ENCODE measurements at regions not wholly inside any gene's neighbourhood (a gene's known extent, or its start where the extent isn't known, plus 50 kb on each side); places are given as distances from the start of the nearest gene placed in this dataset.
"Not testable (repeated sequence)": the region's sequence is repeated elsewhere in the genome, so short reads cannot be mapped to it uniquely, and the experiment has no call there.

GRCh38 chr20:43836790-43837189 is 77.9 kb upstream of the TOX2 start:
- DNase-seq: no peak

- no peak for DNase-seq
Observed at GRCh38 chr20:43835944-43836508, 78.6 kb upstream of the TOX2 start.

GRCh38 chr20:43833511-43834395 is 80.9 kb upstream of the TOX2 start:
- no peak for DNase-seq

- DNase-seq: no peak
Observed at GRCh38 chr20:43832961-43833360, 81.7 kb upstream of the TOX2 start.

GRCh38 chr20:43832096-43832816 is 82.4 kb upstream of the TOX2 start:
- DNase-seq: no peak

- no peak for DNase-seq
Observed at GRCh38 chr20:43831481-43832065, 83.1 kb upstream of the TOX2 start.

GRCh38 chr20:43830883-43831282 is 83.8 kb upstream of the TOX2 start:
- DNase-seq: no peak

GRCh38 chr20:43829951-43830690 is 84.5 kb upstream of the TOX2 start:
- DNase-seq: no peak

GRCh38 chr20:43827940-43828562 is 86.6 kb upstream of the TOX2 start:
- DNase-seq: no peak

GRCh38 chr20:43826943-43827342 is 87.7 kb upstream of the TOX2 start:
- not testable (repeated sequence) for DNase-seq

- DNase-seq: no peak
Observed at GRCh38 chr20:43825581-43825980, 89.1 kb upstream of the TOX2 start.

- no peak for DNase-seq
Observed at GRCh38 chr20:43825051-43825402, 89.6 kb upstream of the TOX2 start.

GRCh38 chr20:43824309-43825050 is 90.2 kb upstream of the TOX2 start:
- DNase-seq: peak; percentile 19

GRCh38 chr20:43821795-43822194 is 92.9 kb upstream of the TOX2 start:
- no peak for DNase-seq

GRCh38 chr20:43820731-43821330 is 93.8 kb upstream of the TOX2 start:
- no peak for DNase-seq

- DNase-seq: no peak
Observed at GRCh38 chr20:43812216-43812615, 85.4 kb upstream of the GTSF1L start.

GRCh38 chr20:43809206-43809819 is 82.5 kb upstream of the GTSF1L start:
- DNase-seq: no peak

- DNase-seq: no peak
Observed at GRCh38 chr20:43804781-43805180, 78.0 kb upstream of the GTSF1L start.

GRCh38 chr20:43803276-43803675 is 76.5 kb upstream of the GTSF1L start:
- no peak for DNase-seq

GRCh38 chr20:43800186-43800585 is 73.4 kb upstream of the GTSF1L start:
- DNase-seq: no peak

GRCh38 chr20:43799741-43800140 is 72.9 kb upstream of the GTSF1L start:
- no peak for DNase-seq

All from NCI-H526 treated with DMSO at 0.1 percent for 48 hours (cell line).